GM19239 (cell line): ENCODE measurements at regions not wholly inside any gene's neighbourhood (a gene's known extent, or its start where the extent isn't known, plus 50 kb on each side); places are given as distances from the start of the nearest gene placed in this dataset.
A peak's percentile ranks its signal among the peaks of the same experiment; 100 is the strongest.
"Not testable (repeated sequence)": the region's sequence is repeated elsewhere in the genome, so short reads cannot be mapped to it uniquely, and the experiment has no call there.

Experiments
- DNase-seq: peaks from one replicate; pipeline ENCODE4 v3.0.0; 2011; ENCODE audit warnings: low spot score; ENCODE audit not compliant: insufficient read length
- FAIRE-seq: peaks from 2 replicates; lab custom pipeline; 2011; peaks lifted over from hg19 to GRCh38; lab: Jason Lieb, UNC

- no peak for DNase-seq
- FAIRE-seq: peak; percentile 21
Measured at GRCh38 chr10:8616166-8616565, 561.7 kb downstream of the GATA3 start.

- no peak for DNase-seq
- FAIRE-seq: no peak
Measured at GRCh38 chr10:8617792-8618191, 563.3 kb downstream of the GATA3 start.

GRCh38 chr10:8618834-8619233, 564.3 kb downstream of the GATA3 start:
- FAIRE-seq (no peak), DNase-seq (no peak)

GRCh38 chr10:8628351-8628750, 573.9 kb downstream of the GATA3 start:
- no peak for FAIRE-seq
- no peak for DNase-seq

- no peak for FAIRE-seq
- no peak for DNase-seq
Measured at GRCh38 chr10:8633909-8634308, 579.4 kb downstream of the GATA3 start.

GRCh38 chr10:8636371-8636770, 581.9 kb downstream of the GATA3 start:
- DNase-seq (no peak), FAIRE-seq (no peak)

- DNase-seq (no peak), FAIRE-seq (no peak)
Measured at GRCh38 chr10:8637640-8638039, 583.2 kb downstream of the GATA3 start.

GRCh38 chr10:8638088-8638672, 583.7 kb downstream of the GATA3 start:
- FAIRE-seq (no peak), DNase-seq (no peak)

- no peak for FAIRE-seq
- no peak for DNase-seq
Measured at GRCh38 chr10:8639486-8640185, 585.1 kb downstream of the GATA3 start.

- DNase-seq (no peak), FAIRE-seq (no peak)
Measured at GRCh38 chr10:8640301-8640700, 585.8 kb downstream of the GATA3 start.

GRCh38 chr10:8640878-8641277, 586.4 kb downstream of the GATA3 start:
- DNase-seq (no peak), FAIRE-seq (no peak)

- no peak for FAIRE-seq
- DNase-seq: no peak
Measured at GRCh38 chr10:8656261-8656660, 601.8 kb downstream of the GATA3 start.

GRCh38 chr10:8659982-8660381, 605.5 kb downstream of the GATA3 start:
- no peak for FAIRE-seq
- DNase-seq: no peak

- FAIRE-seq: no peak
- no peak for DNase-seq
Measured at GRCh38 chr10:8661886-8662285, 607.4 kb downstream of the GATA3 start.

GRCh38 chr10:8663131-8663530, 608.6 kb downstream of the GATA3 start:
- FAIRE-seq (no peak), DNase-seq (no peak)

GRCh38 chr10:8665322-8665721, 610.8 kb downstream of the GATA3 start:
- no peak for FAIRE-seq

GRCh38 chr10:8670461-8670860, 616.0 kb downstream of the GATA3 start:
- FAIRE-seq (no peak), DNase-seq (no peak)

More at GRCh38 chr10:8665322-8665721, 610.8 kb downstream of the GATA3 start:
- DNase-seq: no peak

GRCh38 chr10:8674230-8674629, 619.7 kb downstream of the GATA3 start:
- no peak for FAIRE-seq

GRCh38 chr10:8677642-8678041, 623.2 kb downstream of the GATA3 start:
- no peak for FAIRE-seq
- DNase-seq: no peak

More at GRCh38 chr10:8674230-8674629, 619.7 kb downstream of the GATA3 start:
- DNase-seq: no peak

- not testable (repeated sequence) for DNase-seq, FAIRE-seq
Measured at GRCh38 chr10:8684916-8685315, 630.4 kb downstream of the GATA3 start.

- FAIRE-seq (no peak), DNase-seq (no peak)
Measured at GRCh38 chr10:8688881-8689280, 634.4 kb downstream of the GATA3 start.

- FAIRE-seq: no peak
- DNase-seq: no peak
Measured at GRCh38 chr10:8691498-8692017, 637.1 kb downstream of the GATA3 start.
